SK-N-MC (cell line): ENCODE measurements at regions not wholly inside any gene's neighbourhood (a gene's known extent, or its start where the extent isn't known, plus 50 kb on each side); places are given as distances from the start of the nearest gene placed in this dataset.

Experiments used
- DNase-seq: peaks from one replicate; pipeline ENCODE4 v3.0.0-alpha.2; 2011; ENCODE audit warnings: low read depth, low spot score
- H3K27ac ChIP-seq: fragments of 200-600 bp; sonication (generic); 2 replicates; pipeline ENCODE4 v1.5.1; 2016; ENCODE audit warnings: mixed run types
- H3K36me3 ChIP-seq: fragments of 200-600 bp; sonication (generic); 2 replicates; pipeline ENCODE4 v1.6.1; 2017; ENCODE audit warnings: antibody characterized with exemption, low read length, mixed read lengths; ENCODE audit not compliant: insufficient read depth
- H3K4me3 ChIP-seq: fragments of 200-600 bp; sonication (generic); 2 replicates; pipeline ENCODE4 v1.5.1; 2016
- H3K9ac ChIP-seq: fragments of 200-600 bp; sonication (generic); 2 replicates; pipeline ENCODE4 v1.8.0; 2017; ENCODE audit warnings: mixed run types, mixed read lengths; ENCODE audit not compliant: insufficient read length
- H3K9me3 ChIP-seq: fragments of 200-600 bp; sonication (generic); 2 replicates; pipeline ENCODE4 v1.6.1; 2017; ENCODE audit warnings: low read depth, mild to moderate bottlenecking, antibody characterized with exemption, low read length, moderate library complexity, mixed read lengths
- EZH2 ChIP-seq: fragments of 200-600 bp; sonication (generic); IDR thresholded peaks from one replicate; pipeline ENCODE4 v1.6.1; 2017; ENCODE audit warnings: antibody characterized with exemption
- FOXP2 ChIP-seq: optimal IDR thresholded peaks from 2 replicates; pipeline ENCODE3; 2011; ENCODE audit warnings: mild to moderate bottlenecking, moderate library complexity; ENCODE audit not compliant: insufficient read depth; ENCODE audit errors: extremely low read length, control extremely low read depth
- POLR2AphosphoS5 ChIP-seq: IDR thresholded peaks from 2 replicates; pipeline ENCODE4 v1.6.1; 2012; ENCODE audit warnings: mild to moderate bottlenecking, low read depth, low read length, borderline replicate concordance

- Histone ChIP-seq H3K4me3 (no peak overlapping the region), H3K27ac (no peak overlapping the region), H3K36me3 (no peaks in the 10 kb centered on the region), H3K9ac (no peak overlapping the region), H3K9me3 (no peaks in the 10 kb centered on the region)
- no peak for DNase-seq
- no peak for TF ChIP-seq EZH2
- no peak for TF ChIP-seq FOXP2
Measured at GRCh38 chr18:8506251-8507049, 102.8 kb upstream of the RAB12 start.

DNA sequence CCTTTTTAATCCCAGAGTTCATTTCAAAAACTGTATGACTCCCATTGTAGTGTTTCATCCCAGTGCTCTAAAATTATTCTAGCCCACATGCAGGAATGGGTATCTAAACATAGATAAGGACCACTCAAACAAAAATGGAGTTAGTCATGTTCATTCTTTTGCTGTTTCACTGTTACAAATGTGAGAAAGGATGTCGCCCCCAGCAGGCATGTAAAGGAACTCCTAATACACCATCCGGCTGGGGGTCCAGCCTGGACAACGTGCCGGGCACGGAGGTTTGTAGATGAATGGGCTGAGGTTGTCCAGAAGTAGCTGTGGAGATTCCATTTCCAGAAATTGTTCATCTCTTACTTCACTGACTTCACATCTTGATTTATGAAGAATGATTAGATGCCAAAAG is 101.9 kb upstream of the RAB12 start:
- H3K36me3 ChIP-seq, result no peaks in the 10 kb centered on the region
- H3K4me3 ChIP-seq, result no peak overlapping the region
- H3K9ac ChIP-seq, result no peak overlapping the region
- no peaks in the 10 kb centered on the region for H3K9me3 ChIP-seq
- no peak for DNase-seq
- TF ChIP-seq FOXP2 (no peak), POLR2AphosphoS5 (no peak)
- no peak overlapping the region for H3K27ac ChIP-seq

DNA sequence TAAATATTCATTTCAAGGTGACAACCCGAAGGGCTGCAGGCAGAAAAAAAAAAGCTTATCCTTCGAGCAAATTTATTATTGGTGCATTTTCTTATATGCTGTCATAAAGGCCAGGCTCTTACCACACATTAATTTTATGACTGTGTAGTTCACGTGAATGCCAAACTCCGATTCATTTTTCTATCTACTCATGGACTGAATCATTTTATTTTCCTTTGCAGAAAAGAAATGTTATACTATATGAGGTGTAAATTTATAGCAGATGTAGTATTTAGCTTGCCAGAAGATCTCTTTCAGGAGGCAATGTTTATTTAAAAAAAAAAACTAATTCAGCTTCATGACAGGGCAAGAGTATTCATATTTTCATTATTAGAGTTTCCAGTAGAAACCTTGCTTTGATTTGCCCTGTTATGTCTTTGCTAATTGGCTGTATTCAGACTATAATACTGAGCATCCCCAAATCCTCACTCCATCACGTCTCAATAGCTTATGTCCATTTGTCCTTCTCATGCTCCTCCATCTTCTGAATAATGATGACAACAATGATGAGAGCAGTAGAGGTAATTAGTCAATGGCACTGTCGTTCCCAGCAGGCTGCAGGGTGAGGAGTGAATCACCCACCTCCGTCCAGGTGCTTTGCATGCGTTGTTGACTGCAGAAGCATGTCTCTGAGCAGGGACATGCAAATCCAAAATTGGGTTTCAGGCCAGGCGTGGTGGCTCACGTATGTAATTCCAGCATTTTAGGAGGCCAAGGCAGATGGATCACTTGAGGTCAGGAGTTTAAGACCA is 101.1 kb upstream of the RAB12 start:
- H3K27ac ChIP-seq, result no peak overlapping the region
- no peak for DNase-seq
- no peak overlapping the region for H3K4me3 ChIP-seq
- no peaks in the 10 kb centered on the region for H3K9me3 ChIP-seq
- TF ChIP-seq POLR2AphosphoS5 (no peak), FOXP2 (no peak), EZH2 (no peak)
- H3K9ac ChIP-seq, result no peak overlapping the region
- no peaks in the 10 kb centered on the region for H3K36me3 ChIP-seq

DNA sequence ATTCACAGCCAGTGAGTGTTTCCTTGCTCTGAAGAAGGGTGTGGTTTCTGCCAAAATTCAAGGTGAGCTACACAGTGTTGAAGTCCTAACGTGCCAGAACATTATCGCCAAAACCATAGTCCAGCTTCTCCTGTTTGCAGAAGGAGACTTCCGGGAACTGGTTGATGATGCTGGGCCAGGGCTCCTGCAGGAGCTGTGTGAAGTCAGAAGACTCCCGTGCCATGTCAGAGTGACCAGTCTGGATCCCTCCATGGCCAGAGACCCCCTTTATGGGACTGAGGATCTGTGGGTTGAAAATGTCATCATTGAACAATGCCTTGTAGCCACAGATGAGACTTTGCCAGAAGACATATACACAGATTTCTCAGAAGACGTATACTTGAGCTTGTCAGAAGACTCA is 96.0 kb upstream of the RAB12 start:
- H3K9ac ChIP-seq, result no peak overlapping the region
- TF ChIP-seq EZH2 (no peak), FOXP2 (no peak)
- no peaks in the 10 kb centered on the region for H3K9me3 ChIP-seq
- no peaks in the 10 kb centered on the region for H3K36me3 ChIP-seq
- no peak overlapping the region for H3K4me3 ChIP-seq
- DNase-seq, result no peak
- H3K27ac ChIP-seq, result no peak overlapping the region

- Histone ChIP-seq H3K4me3 (no peak overlapping the region), H3K36me3 (no peaks in the 10 kb centered on the region)
Measured at GRCh38 chr18:8514409-8514808, 94.8 kb upstream of the RAB12 start.

GRCh38 chr18:8515142-8515865 is 93.9 kb upstream of the RAB12 start:
- DNase-seq, result no peak
- no peak overlapping the region for H3K4me3 ChIP-seq
- H3K9ac ChIP-seq, result no peak overlapping the region
- H3K27ac ChIP-seq, result no peak overlapping the region
- no peaks in the 10 kb centered on the region for H3K36me3 ChIP-seq
- TF ChIP-seq FOXP2 (no peak), POLR2AphosphoS5 (no peak), EZH2 (no peak)
- no peaks in the 10 kb centered on the region for H3K9me3 ChIP-seq

More at GRCh38 chr18:8514409-8514808, 94.8 kb upstream of the RAB12 start:
- H3K9me3 ChIP-seq, result no peaks in the 10 kb centered on the region
- no peak overlapping the region for H3K27ac ChIP-seq
- no peak overlapping the region for H3K9ac ChIP-seq
- no peak for DNase-seq
- TF ChIP-seq POLR2AphosphoS5 (no peak), FOXP2 (no peak), EZH2 (no peak)

GRCh38 chr18:8516371-8517250 is 92.6 kb upstream of the RAB12 start:
- Histone ChIP-seq H3K9ac (no peak overlapping the region), H3K9me3 (no peaks in the 10 kb centered on the region), H3K27ac (no peak overlapping the region), H3K4me3 (no peak overlapping the region), H3K36me3 (no peaks in the 10 kb centered on the region)
- no peak for DNase-seq
- TF ChIP-seq FOXP2, result no peak
- TF ChIP-seq POLR2AphosphoS5, result no peak
- TF ChIP-seq EZH2, result no peak

DNA sequence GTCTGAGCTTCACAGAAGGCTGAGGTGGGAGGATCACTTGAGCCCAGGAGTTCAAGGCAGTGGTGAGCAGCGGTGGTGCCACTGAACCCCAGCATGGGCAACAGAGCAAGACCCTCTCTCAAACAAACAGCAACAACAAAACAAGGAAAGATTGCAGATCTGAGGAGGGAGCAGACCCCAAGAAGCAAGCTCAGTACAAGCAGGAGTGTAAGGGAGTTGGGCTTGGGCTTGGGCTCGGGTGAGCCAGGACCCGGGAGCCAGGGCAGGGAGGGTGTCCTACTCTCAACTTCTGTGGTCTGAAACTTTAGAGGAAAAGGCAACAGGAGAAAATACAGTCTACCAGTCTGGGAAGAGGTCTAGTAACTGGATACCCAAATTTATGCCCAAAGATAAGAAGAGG is 92.0 kb upstream of the RAB12 start:
- DNase-seq, result no peak
- H3K27ac ChIP-seq, result no peak overlapping the region
- no peak for TF ChIP-seq POLR2AphosphoS5
- TF ChIP-seq EZH2, result no peak
- TF ChIP-seq FOXP2, result no peak
- H3K9me3 ChIP-seq, result no peaks in the 10 kb centered on the region
- no peaks in the 10 kb centered on the region for H3K36me3 ChIP-seq
- H3K4me3 ChIP-seq, result no peak overlapping the region
- no peak overlapping the region for H3K9ac ChIP-seq
